Parathyroid adenoma (tissue), 2 donors: ENCODE measurements at regions not wholly inside any gene's neighbourhood (a gene's known extent, or its start where the extent isn't known, plus 50 kb on each side); places are given as distances from the start of the nearest gene placed in this dataset.

Experiments
- H2AFZ ChIP-seq: fragments of 300-600 bp; sonication (generic); one replicate; pipeline ENCODE4 v1.7.0; 2017; ENCODE audit warnings: antibody characterized with exemption, mild to moderate bottlenecking
- H3K27ac ChIP-seq: fragments of 300-600 bp; sonication (generic); one replicate; pipeline ENCODE4 v1.7.0; 2017
- H3K27me3 ChIP-seq: fragments of 300-600 bp; sonication (generic); one replicate; pipeline ENCODE4 v1.7.0; 2017; ENCODE audit warnings: low read length; ENCODE audit not compliant: control insufficient read depth, insufficient read depth
- H3K36me3 ChIP-seq: fragments of 300-600 bp; sonication (generic); one replicate; pipeline ENCODE4 v1.7.0; 2017; ENCODE audit warnings: low read length; ENCODE audit not compliant: control insufficient read depth, insufficient read depth
- H3K4me1 ChIP-seq: fragments of 300-600 bp; sonication (generic); one replicate; pipeline ENCODE4 v1.7.0; 2017; ENCODE audit warnings: control low read depth
- H3K4me2 ChIP-seq: fragments of 300-600 bp; sonication (generic); one replicate; pipeline ENCODE4 v1.7.0; 2017; ENCODE audit warnings: low read length
- H3K4me3 ChIP-seq: fragments of 300-600 bp; sonication (generic); one replicate; pipeline ENCODE4 v1.7.0; 2017; ENCODE audit warnings: low read depth, low read length
- H3K79me2 ChIP-seq: fragments of 300-600 bp; sonication (generic); one replicate; pipeline ENCODE4 v1.7.0; 2017; ENCODE audit warnings: control low read depth
- H3K9ac ChIP-seq: fragments of 300-600 bp; sonication (generic); one replicate; pipeline ENCODE4 v1.7.0; 2017; ENCODE audit warnings: mild to moderate bottlenecking
- H3K9me3 ChIP-seq: fragments of 300-600 bp; sonication (generic); one replicate; pipeline ENCODE4 v1.7.0; 2017; ENCODE audit warnings: low read length; ENCODE audit not compliant: control insufficient read depth
- TF ChIP-seq, protein P1 (sequence below): fragments of 300-600 bp; sonication (generic); IDR thresholded peaks from one replicate; pipeline ENCODE4 v1.7.0; 2017; ENCODE audit warnings: antibody characterized with exemption, mild to moderate bottlenecking
- donor health status: primary hyperparathyroidism.

DNA sequence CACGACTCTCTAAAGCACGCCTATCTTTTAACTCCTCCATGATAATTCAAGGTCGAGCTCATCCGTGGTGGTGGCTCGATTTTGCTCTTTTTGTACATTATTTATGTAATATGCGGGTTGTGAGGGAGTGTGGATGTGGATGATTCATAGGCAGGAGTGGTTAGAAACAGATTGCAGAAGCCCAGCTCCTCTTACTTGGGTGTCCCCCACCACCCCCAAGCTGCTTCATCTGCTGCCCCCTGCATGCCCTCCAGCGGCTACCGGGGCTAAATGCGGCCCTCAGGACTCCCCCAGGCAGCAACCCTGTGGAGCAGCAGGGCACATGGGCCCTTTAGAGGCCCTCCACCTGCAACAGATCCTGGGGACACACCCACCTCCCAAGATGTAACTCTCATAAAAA lies 111.5 kb upstream of the SELENOK start:
- Histone ChIP-seq H2AFZ (no peak overlapping the region), H3K27me3 (no peaks in the 10 kb centered on the region), H3K9me3 (no peaks in the 10 kb centered on the region), H3K4me2 (no peak overlapping the region), H3K36me3 (no peaks in the 10 kb centered on the region), H3K27ac (no peak overlapping the region), H3K4me1 (no peaks in the 10 kb centered on the region), H3K4me3 (no peak overlapping the region), H3K79me2 (no peaks in the 10 kb centered on the region), H3K9ac (no peak overlapping the region)
- TF ChIP-seq, protein P1, sequence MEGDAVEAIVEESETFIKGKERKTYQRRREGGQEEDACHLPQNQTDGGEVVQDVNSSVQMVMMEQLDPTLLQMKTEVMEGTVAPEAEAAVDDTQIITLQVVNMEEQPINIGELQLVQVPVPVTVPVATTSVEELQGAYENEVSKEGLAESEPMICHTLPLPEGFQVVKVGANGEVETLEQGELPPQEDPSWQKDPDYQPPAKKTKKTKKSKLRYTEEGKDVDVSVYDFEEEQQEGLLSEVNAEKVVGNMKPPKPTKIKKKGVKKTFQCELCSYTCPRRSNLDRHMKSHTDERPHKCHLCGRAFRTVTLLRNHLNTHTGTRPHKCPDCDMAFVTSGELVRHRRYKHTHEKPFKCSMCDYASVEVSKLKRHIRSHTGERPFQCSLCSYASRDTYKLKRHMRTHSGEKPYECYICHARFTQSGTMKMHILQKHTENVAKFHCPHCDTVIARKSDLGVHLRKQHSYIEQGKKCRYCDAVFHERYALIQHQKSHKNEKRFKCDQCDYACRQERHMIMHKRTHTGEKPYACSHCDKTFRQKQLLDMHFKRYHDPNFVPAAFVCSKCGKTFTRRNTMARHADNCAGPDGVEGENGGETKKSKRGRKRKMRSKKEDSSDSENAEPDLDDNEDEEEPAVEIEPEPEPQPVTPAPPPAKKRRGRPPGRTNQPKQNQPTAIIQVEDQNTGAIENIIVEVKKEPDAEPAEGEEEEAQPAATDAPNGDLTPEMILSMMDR: no peak

DNA sequence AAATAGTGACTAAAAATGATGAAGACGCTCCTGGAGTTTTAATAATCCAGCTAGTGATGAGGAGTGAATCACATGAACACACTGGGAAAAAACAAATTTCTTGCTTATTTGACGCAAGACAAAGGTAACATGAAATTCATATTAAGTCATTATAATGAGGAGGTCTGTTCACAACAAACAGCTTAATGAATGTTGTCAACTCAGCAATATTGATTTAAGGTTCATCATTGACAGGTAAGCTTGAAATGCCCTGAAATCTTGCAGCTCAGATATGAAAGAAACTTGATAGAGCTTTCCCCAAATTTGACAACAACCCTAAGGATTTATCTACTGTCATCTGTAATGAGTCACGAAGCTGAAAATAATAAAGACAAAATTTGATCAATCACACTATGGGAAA lies 108.1 kb upstream of the SELENOK start:
- no peaks in the 10 kb centered on the region for H3K9me3 ChIP-seq
- H3K4me3 ChIP-seq: no peak overlapping the region
- H3K4me1 ChIP-seq: no peaks in the 10 kb centered on the region
- no peak overlapping the region for H2AFZ ChIP-seq
- no peak overlapping the region for H3K27ac ChIP-seq
- H3K36me3 ChIP-seq: no peaks in the 10 kb centered on the region
- no peaks in the 10 kb centered on the region for H3K79me2 ChIP-seq
- H3K27me3 ChIP-seq: no peaks in the 10 kb centered on the region
- TF ChIP-seq, protein P1: no peak
- H3K9ac ChIP-seq: no peak overlapping the region
- no peak overlapping the region for H3K4me2 ChIP-seq

DNA sequence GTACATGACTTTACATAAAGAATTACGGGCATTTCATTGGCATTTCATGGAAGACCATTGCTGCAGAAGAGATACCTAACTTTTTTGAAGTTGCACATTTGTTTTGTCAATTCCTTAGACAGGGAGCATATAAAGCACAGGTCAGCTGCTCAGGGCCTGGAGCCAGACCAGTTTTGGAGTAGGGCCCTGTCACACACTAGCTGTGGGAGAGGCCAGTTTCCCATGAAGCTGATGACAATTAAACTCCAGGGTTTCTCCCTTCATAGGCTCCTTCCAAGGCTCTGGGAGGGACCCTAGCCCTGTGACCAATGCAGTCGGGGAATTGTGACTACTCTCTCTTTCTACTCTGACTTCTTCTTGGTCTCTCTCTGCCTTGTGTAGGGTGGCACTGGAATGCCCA lies 107.3 kb upstream of the SELENOK start:
- Histone ChIP-seq H3K9ac (no peak overlapping the region), H3K27me3 (no peaks in the 10 kb centered on the region), H2AFZ (no peak overlapping the region), H3K4me2 (no peak overlapping the region), H3K9me3 (no peaks in the 10 kb centered on the region), H3K36me3 (no peaks in the 10 kb centered on the region), H3K4me3 (no peak overlapping the region), H3K79me2 (no peaks in the 10 kb centered on the region), H3K4me1 (no peaks in the 10 kb centered on the region), H3K27ac (no peak overlapping the region)
- TF ChIP-seq, protein P1: no peak

DNA sequence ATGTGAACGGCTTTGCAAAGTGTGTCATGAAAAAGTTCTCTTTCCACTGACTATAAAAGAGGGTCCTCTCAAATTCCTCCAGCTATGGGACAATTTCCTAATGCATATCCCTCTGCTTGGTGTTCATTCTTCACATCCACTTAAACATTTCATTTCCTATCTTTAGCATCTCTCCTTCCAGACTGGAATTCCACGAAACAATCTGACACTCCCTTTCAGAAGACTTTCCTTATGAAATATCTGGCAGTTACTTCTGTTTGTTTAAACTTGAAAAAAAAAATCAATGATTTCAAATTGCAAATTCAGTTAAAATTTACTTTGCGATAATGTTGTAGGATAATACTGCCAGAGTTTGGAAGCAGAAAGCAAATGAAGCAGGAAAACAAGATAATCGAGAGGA lies 105.8 kb upstream of the SELENOK start:
- Histone ChIP-seq H3K27ac (no peak overlapping the region), H3K9ac (no peak overlapping the region), H3K79me2 (no peaks in the 10 kb centered on the region), H3K4me2 (no peak overlapping the region), H3K4me3 (no peak overlapping the region), H3K9me3 (no peaks in the 10 kb centered on the region), H3K36me3 (no peaks in the 10 kb centered on the region), H2AFZ (no peak overlapping the region), H3K27me3 (no peaks in the 10 kb centered on the region), H3K4me1 (no peaks in the 10 kb centered on the region)
- TF ChIP-seq, protein P1: no peak

DNA sequence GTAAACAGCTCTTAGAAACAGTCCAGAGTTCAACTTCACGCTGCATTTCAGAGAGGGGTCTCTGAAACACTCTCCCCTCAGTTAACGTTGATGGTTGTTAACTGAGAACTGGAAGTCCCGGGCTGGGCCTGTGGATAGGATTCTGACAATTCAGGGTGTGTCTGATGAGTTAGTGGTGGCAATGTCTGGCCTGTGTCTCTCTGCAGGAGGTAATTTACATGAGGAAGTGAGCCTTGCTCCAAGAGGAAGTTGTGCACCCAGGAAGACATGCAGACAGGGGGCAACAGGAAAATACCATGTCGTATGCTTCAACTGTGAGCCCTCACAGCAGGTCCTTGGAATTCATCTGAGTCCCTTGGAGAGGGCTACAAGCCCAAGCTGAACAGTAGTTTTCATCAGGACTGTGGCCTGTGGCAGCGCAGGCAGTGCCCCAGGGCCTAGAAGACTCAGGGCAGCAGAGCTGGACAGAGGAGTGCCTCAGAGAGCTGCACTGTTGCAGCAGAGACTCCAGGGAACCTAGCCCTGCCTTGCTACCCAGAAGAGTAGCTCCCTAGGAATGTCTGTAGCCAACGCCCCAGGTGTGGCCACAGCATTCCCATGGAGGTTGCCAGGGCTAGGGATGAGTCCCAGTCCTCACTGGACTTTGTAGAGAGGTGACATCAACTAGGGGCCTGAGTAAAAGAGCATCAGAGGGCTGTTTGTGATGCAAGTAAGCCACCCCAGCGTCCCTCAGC lies 104.6 kb upstream of the SELENOK start:
- Histone ChIP-seq H3K9ac (no peak overlapping the region), H3K9me3 (no peaks in the 10 kb centered on the region), H3K79me2 (no peaks in the 10 kb centered on the region), H3K4me2 (no peak overlapping the region), H3K27ac (no peak overlapping the region), H2AFZ (no peak overlapping the region), H3K4me1 (no peaks in the 10 kb centered on the region), H3K4me3 (no peak overlapping the region), H3K36me3 (no peaks in the 10 kb centered on the region), H3K27me3 (no peaks in the 10 kb centered on the region)
- TF ChIP-seq, protein P1: no peak
